ENCODE measurements at regions not wholly inside any gene's neighbourhood (a gene's known extent, or its start where the extent isn't known, plus 50 kb on each side); places are given as distances from the start of the nearest gene placed in this dataset.
A peak's percentile ranks its signal among the peaks of the same experiment; 100 is the strongest.
"Not testable (repeated sequence)": the region's sequence is repeated elsewhere in the genome, so short reads cannot be mapped to it uniquely, and the experiment has no call there.

GRCh38 chr7:20839196-20839735, 52.6 kb upstream of the SP8 start:
- DNase-seq, result no peak

- DNase-seq, result no peak
Observed at GRCh38 chr7:20839987-20840386, 53.3 kb upstream of the SP8 start.

GRCh38 chr7:20846791-20847190, 60.1 kb upstream of the SP8 start:
- no peak for DNase-seq

GRCh38 chr7:20858951-20859350, 72.3 kb upstream of the SP8 start:
- no peak for DNase-seq

GRCh38 chr7:20861468-20861867, 74.8 kb upstream of the SP8 start:
- DNase-seq, result no peak

- DNase-seq, result no peak
Observed at GRCh38 chr7:20862554-20862953, 75.9 kb upstream of the SP8 start.

- DNase-seq, result no peak
Observed at GRCh38 chr7:20864221-20864620, 77.5 kb upstream of the SP8 start.

GRCh38 chr7:20865684-20866083, 79.0 kb upstream of the SP8 start:
- DNase-seq, result no peak

GRCh38 chr7:20870977-20871376, 84.3 kb upstream of the SP8 start:
- no peak for DNase-seq

- DNase-seq, result no peak
Observed at GRCh38 chr7:20892776-20893175, 106.1 kb upstream of the SP8 start.

GRCh38 chr7:20894806-20895205, 108.1 kb upstream of the SP8 start:
- no peak for DNase-seq

- DNase-seq, result no peak
Observed at GRCh38 chr7:20895563-20895962, 108.9 kb upstream of the SP8 start.

- no peak for DNase-seq
Observed at GRCh38 chr7:20896996-20897395, 110.3 kb upstream of the SP8 start.

- DNase-seq, result no peak
Observed at GRCh38 chr7:20906801-20907453, 120.2 kb upstream of the SP8 start.

GRCh38 chr7:20911081-20911480, 124.4 kb upstream of the SP8 start:
- no peak for DNase-seq

GRCh38 chr7:20913853-20914252, 127.2 kb upstream of the SP8 start:
- peak; percentile 52 for DNase-seq

- no peak for DNase-seq
Observed at GRCh38 chr7:20916311-20916710, 129.6 kb upstream of the SP8 start.

- no peak for DNase-seq
Observed at GRCh38 chr7:20917603-20918002, 130.9 kb upstream of the SP8 start.

- DNase-seq, result no peak
Observed at GRCh38 chr7:20918156-20918555, 131.5 kb upstream of the SP8 start.

- not testable (repeated sequence) for DNase-seq
Observed at GRCh38 chr7:20927178-20927577, 140.5 kb upstream of the SP8 start.

- peak; percentile 27 for DNase-seq
Observed at GRCh38 chr7:20927976-20928375, 141.3 kb upstream of the SP8 start.

- DNase-seq, result no peak
Observed at GRCh38 chr7:20929199-20929598, 142.5 kb upstream of the SP8 start.

GRCh38 chr7:20931739-20932138, 145.1 kb upstream of the SP8 start:
- no peak for DNase-seq

GRCh38 chr7:20932785-20933527, 146.3 kb upstream of the SP8 start:
- DNase-seq, result peak; percentile 76

- no peak for DNase-seq
Observed at GRCh38 chr7:20945451-20945850, 158.8 kb upstream of the SP8 start.
